CD1c-positive myeloid dendritic cell (primary cell): ENCODE measurements at regions not wholly inside any gene's neighbourhood (a gene's known extent, or its start where the extent isn't known, plus 50 kb on each side); places are given as distances from the start of the nearest gene placed in this dataset.

Experiments used
- DNase-seq: peaks from one replicate; pipeline ENCODE4 v3.0.0-alpha.2; 2016; ENCODE audit errors: extremely low spot score

- DNase-seq, result no peak
Observed at GRCh38 chr5:88979244-88979643, 96.3 kb upstream of the MEF2C start.

DNA sequence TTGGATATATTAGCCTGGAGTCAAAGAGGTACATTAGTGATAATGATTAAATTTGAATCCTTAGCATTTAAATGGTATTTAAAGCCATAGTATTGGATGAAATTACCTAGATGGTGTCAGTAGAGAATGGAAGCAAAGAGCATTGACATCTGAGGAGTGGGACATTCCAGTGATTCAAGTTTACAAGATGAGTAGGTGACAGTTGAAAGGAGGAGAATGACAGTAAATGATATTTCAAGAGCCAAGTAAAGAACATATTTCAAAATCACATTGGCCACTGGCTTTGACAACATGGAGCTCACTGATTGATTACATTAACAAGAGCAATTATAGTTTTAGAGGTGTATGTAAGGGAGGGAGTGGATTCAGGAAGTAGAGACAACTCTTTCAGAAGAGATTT is 93.9 kb upstream of the MEF2C start:
- DNase-seq, result no peak

DNA sequence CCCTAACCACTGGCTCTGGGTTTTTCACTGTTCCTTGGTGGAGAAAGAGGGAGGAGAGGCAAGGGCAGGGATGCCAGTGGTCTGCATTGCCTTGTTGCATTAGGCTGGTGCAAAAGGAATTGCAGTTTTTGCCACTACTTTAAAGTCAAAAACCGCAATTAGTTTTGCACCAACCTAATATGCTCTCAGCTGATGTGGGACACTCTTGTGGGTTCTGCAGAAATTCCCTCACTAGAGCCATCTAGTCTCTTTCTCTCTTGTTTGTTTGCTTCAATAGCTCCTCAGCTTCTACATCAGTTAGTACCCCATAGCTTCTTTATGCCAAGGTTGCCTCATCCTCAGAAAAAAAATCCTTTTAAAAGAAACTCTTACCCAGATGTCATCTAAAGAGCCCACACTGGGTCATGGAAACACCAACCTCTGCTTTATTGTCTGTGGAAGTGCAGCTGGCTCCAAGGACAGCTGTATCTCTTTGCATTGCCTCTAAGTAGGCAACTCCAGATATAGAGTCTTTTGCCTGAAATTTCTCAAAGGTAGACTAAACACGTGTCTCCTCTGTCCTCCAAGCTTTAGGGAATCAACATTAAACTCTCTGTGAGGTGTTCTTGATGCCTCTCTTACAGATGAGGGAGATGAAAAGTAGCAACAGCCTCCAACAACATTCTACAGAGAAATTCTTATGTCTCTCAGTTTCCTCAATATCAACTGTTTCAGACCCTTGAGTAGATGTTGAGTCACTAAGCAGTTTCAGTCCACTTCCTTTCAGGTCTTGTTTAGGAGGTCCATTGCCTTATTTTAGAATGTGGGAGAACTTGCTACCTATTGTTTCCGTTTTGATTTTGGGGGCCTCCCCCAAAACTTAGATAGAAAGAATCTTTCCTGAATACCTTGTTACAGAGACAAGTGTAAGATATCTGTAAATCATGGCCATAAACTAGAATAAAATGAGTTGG is 84.9 kb upstream of the MEF2C start:
- no peak for DNase-seq

GRCh38 chr5:88964831-88965230 is 81.8 kb upstream of the MEF2C start:
- no peak for DNase-seq

GRCh38 chr5:88957013-88957412 is 74.0 kb upstream of the MEF2C start:
- no peak for DNase-seq

- no peak for DNase-seq
Observed at GRCh38 chr5:88956416-88956815, 73.4 kb upstream of the MEF2C start.

DNA sequence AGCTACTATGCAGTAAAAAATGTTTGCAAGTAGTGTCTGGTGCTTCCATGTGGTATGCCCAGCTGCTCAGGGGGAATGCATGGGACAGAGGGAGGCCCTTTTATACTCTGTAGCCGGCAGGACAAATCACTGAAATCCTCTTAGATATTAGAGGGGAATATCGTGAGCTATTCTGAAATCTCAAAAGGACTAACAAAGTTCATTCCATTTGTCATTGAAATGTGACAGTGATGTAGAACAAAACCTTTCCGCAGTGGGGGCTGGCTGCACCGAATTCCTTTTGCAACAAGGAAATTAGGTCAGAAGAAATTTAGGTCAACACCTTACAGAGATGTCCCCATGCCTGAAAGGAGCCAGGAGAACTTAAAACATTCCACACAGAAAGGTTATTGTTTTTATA is 72.4 kb upstream of the MEF2C start:
- DNase-seq, result no peak

DNA sequence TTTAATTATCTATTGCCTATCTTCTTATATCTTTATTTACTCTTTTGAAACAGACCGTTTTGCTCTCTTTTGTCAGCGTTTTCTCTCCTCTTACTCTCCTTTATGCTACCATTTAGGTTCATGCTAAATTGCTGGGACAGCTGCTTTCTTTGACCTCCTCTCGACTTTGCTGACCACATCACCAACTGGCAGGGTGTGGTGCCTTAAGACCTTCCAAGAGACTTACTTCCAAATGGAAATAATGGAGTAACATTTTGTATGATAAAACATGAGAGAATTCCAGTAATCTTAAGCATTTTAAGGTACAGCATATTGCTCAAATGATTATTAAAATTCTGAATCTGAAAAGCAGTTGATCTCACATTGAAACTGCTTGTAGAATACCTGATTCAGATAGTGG is 71.5 kb upstream of the MEF2C start:
- DNase-seq, result no peak

DNA sequence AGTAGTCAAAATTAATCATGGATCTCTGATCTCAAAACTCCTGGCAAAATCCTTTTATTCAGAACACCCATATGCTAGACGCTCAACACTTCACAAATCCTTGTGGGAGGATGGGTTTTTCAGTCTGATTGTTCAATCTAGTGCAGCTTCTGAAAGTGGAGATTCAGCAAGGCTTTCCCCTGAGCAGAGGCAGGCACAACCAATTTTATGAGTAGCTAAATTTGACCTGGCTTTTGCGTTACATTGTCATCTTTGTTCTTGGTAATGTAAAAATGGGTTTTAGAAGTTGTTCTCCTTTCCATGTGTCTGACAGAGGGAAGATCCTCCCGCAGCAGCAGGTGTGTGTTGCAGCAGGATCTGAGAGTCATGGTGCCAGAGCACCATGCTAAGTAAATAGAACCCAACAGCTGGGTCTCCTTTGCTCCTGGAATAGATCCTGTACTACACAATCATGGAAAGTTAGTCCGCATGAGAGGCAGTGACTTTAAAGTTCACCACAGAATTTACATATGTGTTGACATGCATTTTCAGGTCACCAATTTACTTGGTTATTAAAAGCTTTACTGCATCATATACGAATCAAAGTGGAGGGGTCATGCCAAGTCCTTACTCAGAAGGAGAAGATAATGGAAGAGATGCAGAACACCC is 70.1 kb upstream of the MEF2C start:
- no peak for DNase-seq

GRCh38 chr5:88952344-88952743 is 69.4 kb upstream of the MEF2C start:
- DNase-seq, result no peak

- no peak for DNase-seq
Observed at GRCh38 chr5:88951457-88951856, 68.5 kb upstream of the MEF2C start.

DNA sequence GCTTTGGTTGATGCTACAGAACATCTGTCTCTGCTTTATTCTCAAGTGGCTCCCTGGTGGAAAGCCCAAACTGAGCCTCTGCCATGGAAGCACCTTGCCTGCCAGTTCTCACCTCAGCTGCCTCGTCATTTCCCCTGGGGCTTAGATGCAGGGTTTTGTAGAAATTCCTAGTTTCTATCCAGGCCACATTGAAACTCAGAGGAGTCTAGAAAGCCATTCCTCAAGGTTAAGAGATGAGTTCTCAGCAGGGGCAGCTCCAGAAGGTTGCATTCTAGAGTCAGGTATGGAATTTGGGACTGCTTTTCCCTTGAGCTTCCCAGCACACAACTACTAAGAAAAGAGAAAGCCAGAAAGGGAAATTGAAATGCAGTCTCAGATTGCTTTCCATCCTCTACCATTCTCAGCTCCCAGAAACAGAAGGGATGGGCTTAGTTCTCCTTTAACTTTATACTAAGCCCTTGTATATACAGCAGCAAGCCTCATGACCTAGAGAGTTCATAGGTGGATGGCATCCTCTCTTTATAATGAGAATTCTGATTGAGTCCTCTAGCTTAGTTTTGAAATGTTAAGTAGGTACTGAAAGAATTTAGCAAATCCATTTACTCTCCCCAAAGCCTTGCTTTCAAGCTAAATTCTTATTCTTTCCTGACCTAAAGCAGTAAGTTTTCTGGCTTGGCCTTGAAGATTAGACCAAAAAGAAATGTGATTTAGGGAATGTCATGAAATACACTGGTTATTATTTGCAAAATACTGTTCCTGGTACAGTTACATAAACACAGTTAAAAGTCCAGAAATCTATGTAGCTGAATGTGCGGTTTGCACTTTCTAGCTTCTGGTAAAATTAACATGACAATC is 66.0 kb upstream of the MEF2C start:
- no peak for DNase-seq

- peak; percentile 33 for DNase-seq
Observed at GRCh38 chr5:88944751-88945531, 62.0 kb upstream of the MEF2C start.

- DNase-seq, result no peak
Observed at GRCh38 chr5:88941581-88941980, 58.6 kb upstream of the MEF2C start.

- no peak for DNase-seq
Observed at GRCh38 chr5:88940713-88941112, 57.7 kb upstream of the MEF2C start.

GRCh38 chr5:88939300-88939699 is 56.3 kb upstream of the MEF2C start:
- DNase-seq, result no peak

DNA sequence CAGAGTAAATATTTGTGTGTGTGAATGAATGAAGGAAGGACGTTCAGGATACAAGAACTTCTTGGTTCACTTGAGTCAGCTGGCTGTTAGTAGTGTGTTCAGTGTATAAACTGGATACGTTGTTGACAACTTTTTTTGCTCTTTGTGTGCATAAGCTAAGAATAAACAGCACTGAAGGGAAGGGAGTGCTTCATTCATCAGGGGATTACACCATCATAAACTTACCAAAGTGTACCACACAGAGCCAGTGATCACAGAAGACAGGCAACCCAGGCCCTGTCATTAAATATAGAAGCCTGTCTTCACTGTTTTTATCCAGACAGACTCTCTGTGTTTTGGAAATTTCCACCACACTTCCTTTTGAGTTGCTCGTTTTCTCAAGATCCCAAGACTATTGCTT is 55.5 kb upstream of the MEF2C start:
- no peak for DNase-seq

GRCh38 chr5:88937406-88937805 is 54.4 kb upstream of the MEF2C start:
- no peak for DNase-seq

- DNase-seq, result no peak
Observed at GRCh38 chr5:88934439-88934838, 51.5 kb upstream of the MEF2C start.
